HG03280 (cell line): ENCODE measurements at regions not wholly inside any gene's neighbourhood (a gene's known extent, or its start where the extent isn't known, plus 50 kb on each side); places are given as distances from the start of the nearest gene placed in this dataset.

Experiments
- ATAC-seq: cut with Tn5 transposase; IDR thresholded peaks from one replicate; pipeline ENCODE4 v1.9.1; 2021; ENCODE audit warnings: mild to moderate bottlenecking, moderate library complexity; ENCODE audit not compliant: unreplicated experiment

DNA sequence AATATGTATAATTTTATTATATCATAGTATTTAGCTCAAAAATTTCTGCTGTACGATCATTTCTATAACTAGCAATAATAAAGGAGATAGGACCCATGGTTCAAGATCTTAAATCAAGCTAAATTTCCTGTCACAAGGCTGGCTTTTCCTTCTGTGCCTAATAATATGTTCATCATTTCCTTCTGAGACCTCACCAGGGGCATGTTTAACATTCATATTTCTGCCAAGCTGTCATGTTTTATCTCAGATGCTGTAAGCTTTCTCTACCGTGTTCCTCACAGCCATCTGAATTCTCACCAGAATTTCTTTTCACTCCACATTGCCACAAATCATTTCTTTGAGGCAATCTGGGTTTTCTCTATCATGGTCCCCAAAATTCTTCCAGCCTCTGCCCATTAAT is 482.3 kb upstream of the SGCG start:
- no peak for ATAC-seq

DNA sequence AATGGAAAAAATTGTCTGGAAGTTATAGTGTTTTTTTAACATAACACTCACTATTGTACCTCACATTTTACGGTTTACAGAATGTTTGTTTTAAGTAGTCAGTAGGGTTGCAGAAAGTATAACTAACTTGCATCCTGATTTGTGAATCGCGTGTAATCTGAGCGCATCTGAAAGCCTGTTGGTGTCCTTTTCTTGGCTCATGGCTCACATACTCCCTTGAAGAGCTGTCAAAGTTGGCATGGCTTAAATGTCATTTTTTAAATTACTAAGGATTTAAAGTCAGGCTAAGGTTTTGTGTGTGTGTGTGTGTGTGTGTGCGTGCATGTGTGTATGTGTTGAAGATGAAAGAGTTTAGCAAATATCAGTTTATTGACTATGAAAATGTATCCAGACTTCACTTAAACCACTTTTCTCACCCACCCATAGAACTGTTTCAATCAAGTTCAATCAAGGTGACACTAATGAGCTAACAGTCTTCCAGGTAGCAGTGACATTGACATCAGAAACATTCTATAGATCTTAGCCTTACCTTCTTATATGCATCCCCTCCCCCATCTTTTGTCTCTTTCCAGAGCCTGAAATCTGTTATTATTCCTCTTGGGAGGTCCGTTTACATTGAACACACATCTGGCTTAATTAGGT is 480.4 kb upstream of the SGCG start:
- ATAC-seq, result no peak

DNA sequence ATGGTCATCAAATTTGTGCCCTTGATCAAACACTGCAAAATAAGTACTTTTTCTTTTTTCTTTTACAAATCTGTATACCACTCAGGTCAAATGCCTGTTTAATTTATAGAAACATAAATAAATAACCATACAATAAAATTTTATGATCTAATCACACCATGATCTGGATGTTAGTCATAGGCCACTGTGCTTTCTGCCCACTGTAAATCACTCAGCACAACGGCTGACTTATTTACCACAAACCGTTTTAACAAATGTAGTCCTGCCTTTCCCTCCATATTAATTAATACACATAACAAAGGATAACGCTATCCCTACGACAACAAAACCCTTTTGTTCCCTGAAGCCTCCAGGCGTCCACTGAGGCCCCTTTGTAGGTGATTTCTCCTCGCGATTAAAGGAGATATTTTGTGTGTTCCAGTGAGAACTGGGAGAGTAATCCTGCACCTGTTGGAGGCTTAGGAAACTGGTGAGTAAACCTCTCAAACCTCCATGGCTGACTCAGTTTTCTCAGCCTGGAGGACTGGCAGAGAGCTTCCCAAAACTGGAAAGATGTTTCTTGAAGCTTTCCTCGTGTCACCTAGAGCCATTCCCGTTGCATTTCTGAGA is 477.1 kb upstream of the SGCG start:
- no peak for ATAC-seq

DNA sequence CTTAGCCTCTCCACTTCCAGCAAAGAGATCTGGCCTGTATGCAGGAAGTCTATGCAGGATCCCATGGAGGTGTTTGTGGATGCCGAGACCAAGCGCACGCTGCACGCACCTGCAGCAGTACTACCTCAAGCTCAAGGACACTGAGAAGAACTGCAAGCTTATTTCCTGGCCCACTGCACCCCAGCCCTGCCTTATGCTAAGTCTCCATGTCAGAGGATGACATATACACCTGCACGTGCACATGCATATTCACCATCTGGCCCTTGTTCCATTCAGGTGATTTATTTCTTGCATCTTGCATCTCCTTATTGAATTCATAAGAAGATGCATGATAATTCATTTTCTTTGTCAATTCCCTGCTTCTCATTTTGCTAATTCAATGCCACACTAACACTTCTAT is 472.8 kb upstream of the SGCG start:
- ATAC-seq, result no peak

DNA sequence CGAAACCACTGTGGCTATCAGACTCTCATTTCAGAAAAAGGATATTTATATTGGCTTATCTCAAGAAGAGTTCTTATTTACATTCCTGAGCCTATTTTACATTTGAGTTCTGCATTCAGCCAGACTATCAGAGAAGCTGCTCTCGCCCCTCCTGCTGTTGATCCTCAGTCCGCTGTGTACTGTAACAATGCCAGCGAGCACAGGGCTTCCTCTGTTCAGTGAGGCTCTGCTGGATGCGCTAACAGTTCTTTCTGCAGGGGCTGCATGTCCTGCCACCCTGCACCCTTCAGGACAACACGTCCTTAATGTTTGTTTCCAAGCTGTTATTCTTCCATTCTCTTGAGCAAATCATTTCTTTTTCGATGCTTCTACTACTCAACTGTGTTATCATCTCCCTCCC is 463.7 kb upstream of the SGCG start:
- no peak for ATAC-seq

DNA sequence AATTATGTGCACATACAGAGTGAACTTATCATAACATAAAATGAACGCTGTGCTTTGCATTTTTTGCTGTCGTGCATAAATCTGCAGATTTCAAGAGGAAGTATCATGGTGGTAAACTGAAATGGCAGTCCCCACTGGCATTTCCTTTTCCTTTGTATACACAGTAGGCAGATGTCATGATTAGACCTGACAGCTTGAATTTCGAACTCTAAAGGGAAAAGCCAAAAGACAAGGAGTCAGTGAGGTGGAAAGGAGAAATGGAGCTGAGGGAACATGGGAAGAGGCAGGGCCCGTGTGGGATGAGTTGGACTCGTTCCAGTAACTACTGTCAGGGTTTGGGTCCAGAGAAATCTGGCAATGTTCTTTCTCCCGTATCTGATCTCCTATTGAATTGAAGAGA is 454.1 kb upstream of the SGCG start:
- ATAC-seq, result no peak

DNA sequence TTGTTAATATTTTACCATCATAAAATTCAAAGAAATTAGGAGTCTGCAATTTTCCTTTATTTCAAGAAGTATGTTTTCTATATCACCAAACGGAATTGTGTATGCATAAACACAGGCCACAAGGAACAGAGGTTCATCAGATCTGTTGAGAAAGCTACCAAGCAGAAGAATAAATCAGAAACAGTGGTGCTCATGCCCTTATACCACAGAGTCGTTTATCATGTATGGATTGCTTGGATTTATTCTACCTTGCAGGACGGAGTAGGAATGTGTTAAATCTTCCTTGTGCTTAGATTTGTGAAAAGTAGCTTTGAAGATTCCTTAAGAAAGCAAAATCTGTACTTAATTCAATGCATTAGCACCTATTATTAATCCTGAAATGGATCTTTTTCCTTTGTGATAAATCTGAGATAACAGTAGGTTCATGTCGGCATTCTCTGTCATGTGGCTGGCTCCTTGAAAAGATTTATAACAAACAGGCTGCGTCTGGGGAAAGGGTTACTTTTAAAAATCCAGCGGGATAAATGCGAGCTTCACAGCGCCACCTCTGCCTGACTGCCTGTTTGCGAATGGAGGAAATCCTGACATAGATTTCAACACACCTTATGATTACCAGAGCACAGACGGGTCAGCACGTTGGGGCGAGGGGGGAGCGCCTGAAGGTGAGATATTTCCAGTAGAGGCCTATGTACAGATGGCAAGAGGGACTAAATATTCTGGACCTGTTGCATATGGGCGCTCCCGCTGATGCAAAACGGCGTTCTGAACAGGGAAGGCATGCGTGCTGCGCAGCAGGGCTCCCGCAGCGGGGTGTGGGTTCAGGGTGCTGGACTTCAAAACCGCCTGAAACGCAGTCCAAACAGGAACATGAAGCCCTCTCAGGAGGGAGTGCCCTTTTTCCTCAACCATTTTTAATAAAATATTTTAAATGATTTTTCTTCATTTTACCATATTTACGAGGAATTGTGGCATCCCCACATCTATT is 445.5 kb upstream of the SGCG start:
- no peak for ATAC-seq

DNA sequence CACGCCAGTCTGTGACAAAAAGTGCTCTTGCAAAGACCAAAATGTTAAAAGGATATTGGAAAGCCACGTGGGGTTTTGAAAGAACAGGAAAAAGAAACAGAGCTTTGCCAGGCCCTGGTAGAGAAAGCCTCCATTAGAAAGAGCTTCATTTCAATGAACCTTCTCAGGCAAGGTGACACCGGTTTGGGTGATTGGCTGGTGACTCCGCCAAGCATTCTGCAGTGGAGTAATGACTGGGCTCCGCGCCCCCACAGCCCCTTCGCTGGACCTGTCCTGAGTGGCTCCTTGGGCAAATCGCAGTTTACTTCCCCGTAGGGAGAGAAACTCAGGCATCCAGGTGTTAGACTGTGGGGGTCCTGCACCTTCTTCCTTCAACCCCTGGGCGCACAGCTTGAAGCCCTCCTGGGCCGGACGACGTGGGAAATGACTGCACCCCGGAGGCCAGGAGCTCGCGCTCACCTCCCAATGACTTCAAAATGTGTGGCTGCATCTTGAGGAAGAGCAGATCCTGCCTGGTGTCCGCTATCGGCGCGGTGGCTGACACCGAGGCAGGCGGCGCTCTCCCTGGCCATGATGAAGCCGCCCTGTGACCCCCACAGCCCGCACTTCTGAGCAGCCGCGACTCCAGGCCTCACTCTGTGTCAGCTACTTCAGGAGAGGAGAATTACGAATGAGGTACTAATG is 444.6 kb upstream of the SGCG start:
- ATAC-seq, result no peak

DNA sequence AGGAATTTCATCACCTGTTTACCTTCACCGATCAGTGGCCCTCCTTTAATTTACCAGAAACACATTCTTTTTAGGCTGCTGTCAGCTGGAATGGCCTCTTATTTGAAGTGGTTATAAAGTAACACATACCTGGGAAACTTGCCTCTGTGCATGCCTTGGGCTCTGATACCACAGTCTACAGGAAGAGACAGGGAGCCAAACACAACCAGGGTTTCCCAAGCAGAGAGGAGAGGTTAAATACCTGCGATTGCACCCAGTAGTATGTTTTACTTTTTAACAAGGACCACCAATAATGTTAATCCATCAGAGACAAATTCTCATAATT is 444.0 kb upstream of the SGCG start:
- ATAC-seq, result no peak

DNA sequence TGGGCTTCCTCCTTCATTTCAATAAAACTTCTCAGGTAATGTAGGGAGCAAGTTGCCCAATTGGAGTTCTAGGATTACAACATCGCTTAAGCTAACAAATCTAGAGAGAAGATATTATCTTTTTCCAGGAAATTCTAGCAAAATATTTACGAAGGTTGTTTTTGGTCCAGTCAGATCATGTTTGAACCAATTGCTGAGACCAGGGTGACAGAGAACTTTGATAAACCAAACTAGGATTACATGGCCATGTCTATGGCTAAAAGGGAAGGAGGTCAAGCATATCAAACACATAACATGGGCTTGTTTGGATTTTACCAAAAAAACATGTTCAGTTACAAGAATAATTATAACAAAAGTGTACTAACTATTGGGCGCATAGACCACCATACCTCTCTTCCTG is 442.4 kb upstream of the SGCG start:
- no peak for ATAC-seq

DNA sequence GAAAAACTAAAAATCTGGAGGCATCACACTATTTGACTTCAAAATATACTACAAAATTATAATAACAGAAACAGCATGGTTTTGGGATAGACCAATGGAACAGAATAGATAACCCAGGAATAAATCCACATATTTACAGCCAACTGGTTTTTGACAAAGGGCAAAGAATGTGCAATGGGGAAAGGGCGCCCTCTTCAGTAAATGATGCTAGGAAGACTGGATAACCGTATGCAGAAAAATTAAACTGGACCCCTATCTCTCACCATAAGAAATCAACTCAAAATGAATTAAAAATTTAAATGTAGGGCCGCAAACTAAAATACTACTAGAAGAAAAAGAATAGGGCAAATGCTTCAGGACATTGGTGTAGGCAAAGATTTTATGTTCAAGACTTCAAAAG is 440.5 kb upstream of the SGCG start:
- no peak for ATAC-seq

DNA sequence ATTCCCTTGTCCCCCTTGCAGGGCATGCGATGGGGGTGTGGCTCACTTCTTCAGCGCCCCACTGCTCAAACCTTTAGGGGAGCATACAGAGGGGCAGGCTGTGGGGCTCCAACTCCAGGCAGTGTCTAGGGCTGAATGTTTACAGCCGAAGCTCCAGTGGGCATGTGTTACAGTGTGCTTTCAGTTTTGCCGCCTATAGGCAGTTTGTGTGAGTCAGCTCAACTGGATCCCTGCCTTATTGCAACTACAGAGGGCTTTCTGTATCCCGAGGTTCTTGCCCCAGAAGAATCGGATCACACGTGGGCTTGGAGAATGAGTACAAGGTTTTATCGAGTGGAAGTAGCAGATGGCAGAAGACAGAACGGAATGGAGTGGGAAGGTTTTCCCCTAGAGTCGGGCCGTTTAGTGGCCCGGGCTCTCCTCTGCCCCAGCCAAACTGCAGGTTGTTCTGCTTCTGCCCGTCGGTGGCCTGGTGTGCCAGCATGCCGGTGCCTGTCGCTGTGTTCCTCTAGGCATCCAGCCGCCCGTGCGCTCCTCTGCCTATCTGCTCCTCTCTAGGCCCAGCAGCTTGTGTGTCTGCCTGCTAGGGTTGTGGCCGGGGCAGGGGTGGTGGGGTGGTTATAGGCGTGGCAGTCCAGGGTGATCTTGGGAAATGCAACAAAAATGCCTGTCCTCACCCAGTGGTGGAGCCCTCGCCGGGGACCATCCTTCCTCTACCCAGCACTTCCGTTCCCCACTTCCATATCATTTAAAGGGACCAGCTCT is 435.9 kb upstream of the SGCG start:
- no peak for ATAC-seq

DNA sequence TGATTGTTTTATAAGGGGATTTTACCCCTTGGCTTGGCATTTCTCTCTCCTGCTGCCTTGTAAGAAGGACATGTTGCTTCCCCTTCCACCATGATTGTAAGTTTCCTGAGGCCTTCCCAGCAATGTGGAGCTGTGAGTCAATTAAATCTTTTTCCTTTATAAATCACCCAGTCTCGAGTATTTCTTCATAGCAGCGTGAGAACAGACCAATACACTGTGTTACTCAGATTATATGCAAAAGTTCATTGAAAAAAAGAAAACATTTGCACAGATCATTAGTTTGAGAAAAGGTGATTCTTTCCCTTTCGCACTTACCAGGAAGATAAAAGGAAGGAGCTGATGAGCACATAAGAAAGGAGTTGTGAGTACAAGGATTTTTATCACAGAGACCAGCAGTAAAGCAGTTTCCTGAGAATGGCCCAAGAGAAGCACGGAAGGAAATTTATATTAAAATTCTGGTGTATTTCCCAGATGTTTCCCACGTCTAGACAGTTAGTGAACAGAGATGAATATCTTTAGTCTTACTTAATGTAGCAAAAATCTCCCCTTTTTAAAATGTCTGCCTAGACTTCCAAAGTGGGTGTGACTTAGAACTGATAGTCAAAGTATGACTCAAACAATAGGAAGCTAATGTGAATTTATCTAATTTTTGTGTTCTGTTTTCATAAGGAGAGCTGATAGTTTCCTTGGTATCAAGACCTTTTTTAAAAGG is 431.8 kb upstream of the SGCG start:
- no peak for ATAC-seq

DNA sequence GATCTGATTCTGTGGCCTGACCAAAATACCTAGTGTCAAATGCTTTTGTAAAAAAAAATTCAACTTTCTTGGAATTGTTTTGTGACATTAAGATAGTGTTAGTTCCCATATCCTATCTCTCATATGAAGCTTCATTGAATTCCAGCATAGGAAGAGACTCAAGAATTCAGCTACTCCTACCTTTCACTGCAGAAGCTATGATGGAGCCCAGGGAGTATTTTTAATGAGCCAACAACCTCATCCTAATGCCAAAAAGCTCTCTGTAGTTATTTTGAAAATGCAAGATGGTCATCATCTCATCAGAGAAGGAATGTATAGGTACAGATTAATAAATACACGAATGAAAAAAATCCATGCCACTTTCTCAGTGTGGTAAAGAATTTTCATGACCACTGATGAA is 431.2 kb upstream of the SGCG start:
- ATAC-seq, result no peak

DNA sequence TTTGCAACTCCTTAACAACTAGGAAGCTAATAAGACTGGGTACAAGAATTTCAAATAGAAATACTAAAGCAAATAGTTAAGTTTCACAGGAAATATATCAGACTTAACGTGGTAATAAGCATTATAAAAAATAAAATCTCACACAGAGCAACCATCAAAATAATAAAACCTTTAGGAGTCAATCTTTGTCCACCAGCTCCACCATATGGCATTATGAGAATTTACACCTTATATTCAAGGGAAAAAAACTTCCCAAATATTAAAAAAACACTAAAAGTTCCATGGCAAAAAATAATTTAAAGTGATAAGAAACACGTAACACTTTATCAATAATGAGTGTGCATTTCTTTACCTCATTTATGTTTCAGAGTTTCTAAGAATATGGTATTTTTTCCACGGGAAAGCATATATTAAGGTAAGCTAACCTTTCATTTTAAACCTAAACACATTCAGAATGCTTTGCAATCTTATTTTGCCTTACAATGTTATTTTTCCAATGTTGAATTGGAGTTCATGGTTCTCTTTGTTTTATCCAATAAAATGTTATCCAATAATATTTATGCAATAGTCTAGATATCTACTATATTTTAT is 423.2 kb upstream of the SGCG start:
- no peak for ATAC-seq

DNA sequence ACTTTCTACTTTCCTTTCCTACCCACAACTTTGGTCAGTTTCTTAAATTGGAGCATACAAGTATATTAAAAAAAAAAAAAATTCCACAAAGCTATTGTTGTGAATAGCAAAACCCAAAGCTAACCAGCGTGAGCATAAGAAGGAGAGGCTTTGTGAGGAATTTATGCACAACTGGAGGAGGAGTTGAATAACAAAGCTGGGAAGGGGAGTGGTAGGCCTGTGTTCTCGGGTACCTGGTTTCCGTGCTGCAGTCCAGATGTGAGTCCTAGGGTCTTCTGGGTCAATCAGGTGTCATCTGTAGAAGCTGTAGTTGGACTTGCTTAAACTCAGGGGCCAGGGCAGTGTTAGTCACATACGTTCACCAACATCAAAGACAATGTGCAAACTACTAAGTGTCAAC is 422.5 kb upstream of the SGCG start:
- no peak for ATAC-seq

DNA sequence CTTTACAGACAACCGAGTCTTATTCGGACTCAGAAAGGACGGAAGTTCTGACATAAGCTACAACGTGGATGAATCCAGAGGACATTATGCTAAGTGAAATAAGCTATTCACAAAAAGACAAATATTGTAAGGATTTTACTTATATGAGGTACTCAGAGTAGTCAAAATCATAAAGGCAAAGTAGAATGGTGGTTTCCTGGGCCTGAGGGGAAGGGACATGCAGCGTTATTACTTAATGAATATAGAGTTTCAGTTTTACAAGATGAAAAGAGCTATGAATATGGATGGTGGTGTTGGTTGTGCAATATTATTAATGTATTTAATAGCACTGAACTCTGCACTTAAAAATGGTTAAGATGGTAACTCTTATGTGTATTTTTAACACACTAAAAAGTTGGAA is 419.1 kb upstream of the SGCG start:
- ATAC-seq, result no peak

DNA sequence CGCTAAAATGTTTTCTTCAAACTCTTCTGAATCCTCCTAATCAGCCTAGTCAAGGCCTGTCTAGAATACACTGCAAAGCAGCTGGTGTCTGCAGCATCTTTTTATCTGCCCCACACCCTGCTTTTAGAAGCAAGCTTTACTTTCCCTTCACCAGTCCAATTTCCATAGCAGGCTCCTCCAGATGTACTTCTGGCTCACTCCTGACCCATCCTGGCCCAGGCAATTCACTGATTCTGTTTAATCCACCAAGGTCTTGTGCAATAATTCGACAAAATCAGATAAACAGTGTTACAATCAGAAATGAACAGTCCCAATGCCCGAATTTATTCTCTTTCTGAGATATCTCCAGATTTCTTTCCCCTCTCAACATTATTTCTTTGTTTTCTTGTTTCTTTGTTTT is 415.2 kb upstream of the SGCG start:
- no peak for ATAC-seq

DNA sequence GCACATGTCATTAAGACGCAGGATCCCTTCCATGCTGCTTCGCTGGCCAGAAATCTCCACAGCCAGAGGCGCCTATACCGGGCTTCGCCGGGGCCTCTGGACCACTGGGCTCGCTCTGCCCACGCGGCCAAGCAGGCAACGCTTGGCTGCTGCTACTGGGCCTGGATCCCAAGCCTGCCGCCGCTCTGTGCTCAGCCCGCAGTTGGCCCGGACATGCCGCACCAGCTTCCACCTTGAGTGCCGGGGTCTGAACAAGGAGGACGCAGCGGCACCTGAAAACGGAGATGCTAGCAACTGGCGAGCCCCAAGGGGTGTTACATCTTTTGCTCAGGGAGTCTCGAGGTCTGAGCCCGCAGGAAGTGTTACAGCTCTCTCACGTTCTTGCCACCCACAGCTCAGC is 409.9 kb upstream of the SGCG start:
- no peak for ATAC-seq

DNA sequence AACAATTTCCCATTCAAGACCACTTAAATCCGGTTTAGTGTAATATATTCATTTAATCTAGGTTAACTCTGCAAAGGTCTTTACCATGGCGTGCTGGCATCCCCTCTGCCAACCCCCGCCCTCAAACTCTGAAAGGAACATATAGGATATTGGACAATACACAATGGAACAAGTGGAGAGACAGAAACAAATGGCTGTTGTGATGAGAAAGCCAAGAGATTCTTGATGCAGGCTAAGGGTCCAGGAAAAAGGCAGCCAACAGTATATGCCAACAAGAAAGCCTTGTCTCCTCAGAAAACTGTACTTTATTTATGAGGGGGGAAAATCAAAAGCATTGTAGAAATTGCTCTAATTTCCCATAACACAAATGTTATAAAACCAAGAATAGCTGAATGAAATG is 407.3 kb upstream of the SGCG start:
- ATAC-seq, result no peak
